Astrocyte (in vitro differentiated cells and primary cell): ENCODE measurements at regions not wholly inside any gene's neighbourhood (a gene's known extent, or its start where the extent isn't known, plus 50 kb on each side); places are given as distances from the start of the nearest gene placed in this dataset.

Experiments
- DNase-seq: peaks from one replicate; pipeline ENCODE4 v3.0.0-alpha.2; 2010; ENCODE audit warnings: low read depth
- FAIRE-seq: peaks from 2 replicates; lab custom pipeline; 2011; peaks lifted over from hg19 to GRCh38; lab: Jason Lieb, UNC
- H2AFZ ChIP-seq: 2 replicates; pipeline ENCODE4 v1.6.0; 2012; ENCODE audit warnings: low read depth, low read length, inconsistent platforms
- H3K27ac ChIP-seq: 2 replicates; pipeline ENCODE4 v1.5.1; 2011; ENCODE audit warnings: low read depth, low read length, inconsistent platforms
- H3K27me3 ChIP-seq: 2 replicates; pipeline ENCODE4 v1.6.0; 2011; ENCODE audit warnings: low read length, inconsistent platforms; ENCODE audit not compliant: insufficient read depth
- H3K36me3 ChIP-seq: 2 replicates; pipeline ENCODE4 v1.5.1; 2011; ENCODE audit warnings: low read length, inconsistent platforms; ENCODE audit not compliant: insufficient read depth
- H3K4me1 ChIP-seq: 2 replicates; pipeline ENCODE4 v1.5.1; 2011; ENCODE audit warnings: low read length, inconsistent platforms; ENCODE audit not compliant: insufficient read depth
- H3K4me2 ChIP-seq: 2 replicates; pipeline ENCODE4 v1.6.0; 2012; ENCODE audit warnings: low read length, inconsistent platforms
- H3K4me3 ChIP-seq: 2 replicates; pipeline ENCODE4 v1.5.1; 2011; ENCODE audit warnings: low read depth, mild to moderate bottlenecking, low read length, inconsistent platforms; ENCODE audit not compliant: insufficient read depth
- H3K79me2 ChIP-seq: 2 replicates; pipeline ENCODE4 v1.6.0; 2012; ENCODE audit warnings: mild to moderate bottlenecking, low read length, inconsistent platforms; ENCODE audit not compliant: insufficient read depth
- H3K9ac ChIP-seq: 2 replicates; pipeline ENCODE4 v1.6.0; 2012; ENCODE audit warnings: mild to moderate bottlenecking, low read length, inconsistent platforms
- H3K9me3 ChIP-seq: 2 replicates; pipeline ENCODE4 v1.5.1; 2012; ENCODE audit warnings: low read depth, mild to moderate bottlenecking, low read length, inconsistent platforms; ENCODE audit not compliant: insufficient read depth
- H4K20me1 ChIP-seq: 2 replicates; pipeline ENCODE4 v1.6.0; 2012; ENCODE audit warnings: low read length, inconsistent platforms; ENCODE audit not compliant: insufficient read depth
- H3K27ac Mint-ChIP-seq: one replicate; pipeline ENCODE4 v1.8.0; 2021; ENCODE audit warnings: mild to moderate bottlenecking, mixed read lengths; ENCODE audit not compliant: unreplicated experiment
- H3K27me3 Mint-ChIP-seq: one replicate; pipeline ENCODE4 v1.8.0; 2021; ENCODE audit warnings: low read depth, mixed read lengths; ENCODE audit not compliant: unreplicated experiment
- H3K36me3 Mint-ChIP-seq: one replicate; pipeline ENCODE4 v1.8.0; 2021; ENCODE audit warnings: low read depth, mixed read lengths; ENCODE audit not compliant: unreplicated experiment
- H3K4me1 Mint-ChIP-seq: one replicate; pipeline ENCODE4 v1.8.0; 2021; ENCODE audit warnings: low read depth, mixed read lengths; ENCODE audit not compliant: unreplicated experiment
- H3K4me3 Mint-ChIP-seq: one replicate; pipeline ENCODE4 v1.8.0; 2021; ENCODE audit warnings: mild to moderate bottlenecking, moderate library complexity, mixed read lengths; ENCODE audit not compliant: unreplicated experiment
- H3K9me3 Mint-ChIP-seq: one replicate; pipeline ENCODE4 v1.8.0; 2021; ENCODE audit warnings: mild to moderate bottlenecking, mixed read lengths; ENCODE audit not compliant: unreplicated experiment
- EZH2 ChIP-seq: IDR thresholded peaks from 2 replicates; pipeline ENCODE4 v1.6.1; 2012; ENCODE audit warnings: mild to moderate bottlenecking, low read length, inconsistent platforms; ENCODE audit not compliant: insufficient read depth
- TF ChIP-seq, protein P1 (sequence below): IDR thresholded peaks from 2 replicates; pipeline ENCODE4 v1.5.1; 2011; ENCODE audit warnings: low read depth, mild to moderate bottlenecking, inconsistent platforms, low read length, moderate library complexity; ENCODE audit not compliant: insufficient read depth

GRCh38 chr3:194259982-194260766 lies 91.0 kb downstream of the CPN2 start:
- Mint-ChIP-seq H3K36me3 (peaks cover 2% of the 10 kb centered on the region), H3K27ac (no peak overlapping the region), H3K9me3 (peaks cover 4% of the 10 kb centered on the region), H3K4me3 (no peak overlapping the region), H3K27me3 (peaks cover 49% of the 10 kb centered on the region), H3K4me1 (peaks cover under 1% of the 10 kb centered on the region)
- Histone ChIP-seq H3K9ac (no peak overlapping the region), H3K4me1 (peaks cover 2% of the 10 kb centered on the region), H2AFZ (no peak overlapping the region), H3K4me3 (no peak overlapping the region), H3K79me2 (no peaks in the 10 kb centered on the region), H4K20me1 (no peaks in the 10 kb centered on the region), H3K4me2 (no peak overlapping the region), H3K36me3 (no peaks in the 10 kb centered on the region), H3K27me3 (peaks cover 4% of the 10 kb centered on the region), H3K27ac (no peak overlapping the region), H3K9me3 (peaks cover 4% of the 10 kb centered on the region)
- no peak for FAIRE-seq
- TF ChIP-seq, protein P1, sequence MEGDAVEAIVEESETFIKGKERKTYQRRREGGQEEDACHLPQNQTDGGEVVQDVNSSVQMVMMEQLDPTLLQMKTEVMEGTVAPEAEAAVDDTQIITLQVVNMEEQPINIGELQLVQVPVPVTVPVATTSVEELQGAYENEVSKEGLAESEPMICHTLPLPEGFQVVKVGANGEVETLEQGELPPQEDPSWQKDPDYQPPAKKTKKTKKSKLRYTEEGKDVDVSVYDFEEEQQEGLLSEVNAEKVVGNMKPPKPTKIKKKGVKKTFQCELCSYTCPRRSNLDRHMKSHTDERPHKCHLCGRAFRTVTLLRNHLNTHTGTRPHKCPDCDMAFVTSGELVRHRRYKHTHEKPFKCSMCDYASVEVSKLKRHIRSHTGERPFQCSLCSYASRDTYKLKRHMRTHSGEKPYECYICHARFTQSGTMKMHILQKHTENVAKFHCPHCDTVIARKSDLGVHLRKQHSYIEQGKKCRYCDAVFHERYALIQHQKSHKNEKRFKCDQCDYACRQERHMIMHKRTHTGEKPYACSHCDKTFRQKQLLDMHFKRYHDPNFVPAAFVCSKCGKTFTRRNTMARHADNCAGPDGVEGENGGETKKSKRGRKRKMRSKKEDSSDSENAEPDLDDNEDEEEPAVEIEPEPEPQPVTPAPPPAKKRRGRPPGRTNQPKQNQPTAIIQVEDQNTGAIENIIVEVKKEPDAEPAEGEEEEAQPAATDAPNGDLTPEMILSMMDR: no peak
- TF ChIP-seq EZH2: no peak
- peak; percentile 70 for DNase-seq

DNA sequence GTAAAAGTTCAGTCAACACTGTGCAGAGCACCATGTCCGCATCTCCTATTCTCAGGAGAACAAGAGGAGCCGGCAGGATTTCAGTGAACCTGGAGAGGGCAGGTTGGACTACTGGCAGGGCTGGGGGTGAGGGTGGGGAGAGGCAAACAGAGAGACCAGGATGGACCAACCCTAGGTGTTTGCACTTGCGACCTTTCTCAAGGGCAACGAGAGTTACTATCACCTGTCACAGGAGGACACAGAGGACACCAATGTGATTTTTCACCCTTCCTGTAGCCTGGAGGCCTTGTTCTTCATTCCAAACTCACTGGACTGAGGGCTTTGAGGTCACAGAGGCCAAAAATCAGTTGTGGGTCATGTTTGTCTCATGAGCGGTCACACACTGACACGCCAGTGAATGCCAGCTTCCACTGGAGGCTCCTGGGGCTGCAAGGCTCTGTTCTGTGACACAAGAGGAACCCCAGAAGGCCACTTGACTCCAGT lies 89.5 kb downstream of the CPN2 start:
- Mint-ChIP-seq H3K9me3 (peaks cover 4% of the 10 kb centered on the region), H3K36me3 (peaks cover 2% of the 10 kb centered on the region), H3K4me1 (peaks cover 4% of the 10 kb centered on the region), H3K27ac (peak overlapping the region; percentile 41), H3K4me3 (no peak overlapping the region), H3K27me3 (peaks cover 53% of the 10 kb centered on the region)
- no peak overlapping the region for H2AFZ ChIP-seq
- peaks cover 7% of the 10 kb centered on the region for H3K27me3 ChIP-seq
- H3K36me3 ChIP-seq: no peaks in the 10 kb centered on the region
- DNase-seq (no peak), FAIRE-seq (no peak)
- no peak overlapping the region for H3K4me2 ChIP-seq
- no peak for TF ChIP-seq EZH2
- TF ChIP-seq, protein P1: no peak
- H3K9ac ChIP-seq: no peak overlapping the region
- no peaks in the 10 kb centered on the region for H3K79me2 ChIP-seq
- no peak overlapping the region for H3K27ac ChIP-seq
- H3K4me1 ChIP-seq: peaks cover 15% of the 10 kb centered on the region
- peaks cover 4% of the 10 kb centered on the region for H3K9me3 ChIP-seq
- no peaks in the 10 kb centered on the region for H4K20me1 ChIP-seq
- no peak overlapping the region for H3K4me3 ChIP-seq
